GM19438 (cell line): ENCODE measurements at regions not wholly inside any gene's neighbourhood (a gene's known extent, or its start where the extent isn't known, plus 50 kb on each side); places are given as distances from the start of the nearest gene placed in this dataset.
"Not testable (repeated sequence)": the region's sequence is repeated elsewhere in the genome, so short reads cannot be mapped to it uniquely, and the experiment has no call there.

Source experiments
- ATAC-seq: cut with Tn5 transposase; IDR thresholded peaks from one replicate; pipeline ENCODE4 v1.9.1; 2021; ENCODE audit warnings: low read depth; ENCODE audit not compliant: unreplicated experiment

DNA sequence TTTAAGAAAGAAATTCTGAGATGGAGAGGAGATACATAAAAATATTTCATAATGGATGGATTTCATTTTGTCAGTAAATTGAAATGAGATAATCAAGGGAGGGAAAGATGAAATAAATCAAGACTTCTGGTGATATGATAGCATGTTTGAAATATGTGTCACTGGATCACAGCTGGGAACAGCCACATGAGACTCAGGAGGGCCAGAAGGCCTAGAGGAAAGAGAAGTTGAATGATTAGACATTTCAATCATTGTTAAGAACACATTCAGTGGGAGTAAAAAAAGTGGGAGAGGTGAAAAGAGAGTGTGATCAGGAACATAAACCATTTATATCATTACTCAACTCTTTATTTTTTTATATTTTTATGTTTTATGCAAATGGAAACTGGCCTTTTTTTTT lies 933.4 kb downstream of the KCNJ2 start:
- ATAC-seq: no peak

GRCh38 chr17:71104225-71104624 lies 934.9 kb downstream of the KCNJ2 start:
- ATAC-seq: no peak

DNA sequence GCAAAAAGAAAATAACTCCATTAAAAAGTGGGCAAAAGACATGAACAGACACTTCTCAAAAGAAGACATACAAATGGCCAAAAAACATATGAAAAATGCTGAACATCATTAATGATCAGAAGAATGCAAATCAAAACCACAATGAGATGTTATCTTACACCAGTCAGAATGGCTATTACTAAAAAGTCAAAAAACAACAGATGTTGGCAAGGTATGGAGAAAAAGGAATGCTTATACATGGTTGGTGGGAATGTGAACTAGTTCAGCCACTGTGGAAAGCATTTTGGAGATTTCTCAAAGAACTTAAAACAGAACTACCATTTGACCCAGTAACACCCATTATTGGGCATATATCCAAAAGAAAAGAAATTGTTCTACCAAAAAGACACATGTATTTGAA lies 936.7 kb downstream of the KCNJ2 start:
- ATAC-seq: not testable (repeated sequence)

DNA sequence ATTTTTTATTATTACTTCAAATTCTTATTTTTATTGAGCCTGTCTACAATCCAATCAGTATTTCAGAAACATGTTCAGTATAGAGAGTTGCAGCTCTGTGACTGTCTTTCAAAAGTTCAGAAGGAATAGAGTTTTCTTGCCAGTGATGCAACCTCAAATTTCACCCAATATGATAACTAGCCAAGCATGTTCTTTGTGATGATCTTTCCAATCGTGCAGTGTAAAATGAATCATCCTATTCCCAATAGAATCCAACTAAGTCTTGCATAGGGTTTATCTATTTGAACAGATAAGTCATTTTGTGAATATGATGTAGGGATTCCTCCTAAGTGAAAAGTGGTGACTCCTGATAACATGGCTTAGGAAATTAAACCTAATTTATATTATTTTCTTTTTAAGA lies 937.8 kb downstream of the KCNJ2 start:
- no peak for ATAC-seq

- ATAC-seq: no peak
Measured at GRCh38 chr17:71109697-71110096, 940.4 kb downstream of the KCNJ2 start.

DNA sequence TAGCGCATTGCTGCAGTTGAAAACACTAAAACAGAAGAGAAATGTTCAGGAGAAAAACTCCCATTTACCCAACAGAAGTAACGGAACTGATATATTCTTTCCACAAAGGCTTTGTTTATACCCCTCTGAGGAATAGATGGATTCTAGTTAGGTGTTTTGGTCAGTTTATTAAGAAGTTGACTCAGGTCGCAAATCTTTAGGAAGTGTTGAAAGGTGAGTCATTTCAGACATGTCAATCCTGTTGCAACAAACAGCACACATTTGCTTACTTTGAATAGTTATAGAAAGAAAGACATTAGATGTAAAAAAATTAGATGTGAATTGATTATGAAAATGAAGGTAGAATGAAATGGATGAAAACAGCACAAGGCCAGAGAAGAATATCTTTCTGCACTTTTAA lies 941.0 kb downstream of the KCNJ2 start:
- ATAC-seq: no peak

GRCh38 chr17:71111460-71111859 lies 942.1 kb downstream of the KCNJ2 start:
- no peak for ATAC-seq

DNA sequence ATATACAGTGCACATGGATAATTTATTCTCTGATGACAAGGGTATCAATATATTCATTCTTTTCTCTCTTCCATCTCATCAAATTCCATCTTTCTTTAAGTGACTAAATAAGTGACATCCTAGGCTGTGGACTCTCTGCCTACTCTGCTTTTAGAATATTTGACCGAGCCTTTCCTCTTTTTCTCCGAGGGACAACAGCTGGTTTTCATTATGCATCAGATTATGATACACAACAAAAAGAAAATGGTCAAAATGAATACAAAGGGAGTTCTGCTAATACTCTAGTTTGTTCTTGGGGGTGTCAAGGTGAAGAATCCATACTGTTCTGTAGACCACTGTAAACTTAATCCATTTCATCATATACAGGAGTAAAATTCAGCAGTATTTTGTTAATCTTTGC lies 942.6 kb downstream of the KCNJ2 start:
- no peak for ATAC-seq

GRCh38 chr17:71113347-71113746 lies 944.0 kb downstream of the KCNJ2 start:
- no peak for ATAC-seq

- ATAC-seq: no peak
Measured at GRCh38 chr17:71114911-71115668, 945.8 kb downstream of the KCNJ2 start.

DNA sequence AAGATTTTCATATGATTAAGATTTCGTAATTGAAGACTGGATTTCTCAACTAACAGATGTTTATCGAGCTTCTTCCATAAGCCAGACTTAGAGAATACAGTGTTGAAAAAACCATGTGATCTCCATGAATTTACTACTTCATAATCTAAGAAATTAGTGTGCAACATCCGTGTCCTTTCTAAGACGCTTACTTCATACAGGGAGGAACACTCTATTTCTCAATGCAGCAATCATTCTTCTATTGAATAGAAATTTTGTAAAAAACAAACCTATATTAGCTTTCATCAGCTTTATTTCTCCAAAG lies 946.3 kb downstream of the KCNJ2 start:
- no peak for ATAC-seq

- no peak for ATAC-seq
Measured at GRCh38 chr17:71117466-71117865, 948.1 kb downstream of the KCNJ2 start.

DNA sequence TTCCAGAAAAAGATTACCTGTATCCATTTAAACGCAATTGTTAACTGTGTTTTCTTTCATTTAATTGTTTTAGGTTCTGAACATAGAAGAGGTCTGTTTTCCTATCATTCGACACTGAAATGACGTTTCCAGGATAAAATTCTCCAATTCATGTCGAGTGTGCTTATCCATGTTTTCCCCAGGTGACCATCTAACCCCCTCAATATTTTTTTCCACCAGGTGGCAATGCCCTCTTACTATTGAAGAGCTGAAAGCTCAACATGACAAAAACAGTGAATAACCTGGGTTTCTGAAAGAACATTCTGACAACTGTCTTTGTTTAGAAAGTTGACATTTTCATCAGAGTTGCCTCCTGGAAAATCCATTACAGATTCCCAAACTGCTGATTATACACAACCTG lies 948.7 kb downstream of the KCNJ2 start:
- no peak for ATAC-seq

DNA sequence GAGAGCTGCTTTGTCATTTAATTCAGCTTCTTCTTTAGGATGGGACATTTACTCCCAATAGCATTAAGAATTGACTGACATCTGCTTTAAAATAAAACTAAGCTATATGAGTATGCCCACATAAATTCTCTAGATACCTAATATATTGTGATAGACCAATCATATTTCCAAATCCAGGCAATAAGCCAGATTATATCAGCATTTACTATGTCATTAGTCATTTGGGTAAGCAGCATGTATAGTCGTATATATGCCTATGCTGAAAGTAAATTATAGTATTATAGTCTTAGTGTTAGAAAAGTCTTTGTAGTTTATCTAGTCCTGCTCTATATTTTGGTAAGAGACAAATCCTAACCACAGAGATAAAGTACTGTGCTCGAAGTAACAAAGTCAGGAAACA lies 958.1 kb downstream of the KCNJ2 start:
- ATAC-seq: no peak

DNA sequence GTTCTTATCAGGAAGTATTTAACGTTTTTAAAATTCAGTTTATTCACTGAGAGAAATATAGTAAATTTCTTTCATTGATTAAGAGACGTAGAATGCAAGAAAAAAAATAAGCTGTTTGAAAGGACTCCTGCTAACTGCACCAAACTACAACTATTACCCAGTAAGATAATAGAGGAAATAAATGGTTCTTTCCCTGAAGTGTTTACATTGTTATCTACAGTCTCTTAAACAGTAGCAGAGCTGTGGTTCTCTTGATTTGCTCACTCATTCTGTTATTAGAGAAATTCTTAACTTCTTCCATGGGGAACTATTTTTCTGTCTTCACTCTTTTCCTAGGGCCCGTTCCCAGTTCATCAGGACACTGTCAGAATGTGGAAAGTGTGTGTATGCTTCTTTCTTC lies 973.0 kb downstream of the KCNJ2 start:
- no peak for ATAC-seq

GRCh38 chr17:71145486-71145885 lies 975.3 kb upstream of the SOX9 start:
- no peak for ATAC-seq

- no peak for ATAC-seq
Measured at GRCh38 chr17:71147906-71148305, 972.9 kb upstream of the SOX9 start.

DNA sequence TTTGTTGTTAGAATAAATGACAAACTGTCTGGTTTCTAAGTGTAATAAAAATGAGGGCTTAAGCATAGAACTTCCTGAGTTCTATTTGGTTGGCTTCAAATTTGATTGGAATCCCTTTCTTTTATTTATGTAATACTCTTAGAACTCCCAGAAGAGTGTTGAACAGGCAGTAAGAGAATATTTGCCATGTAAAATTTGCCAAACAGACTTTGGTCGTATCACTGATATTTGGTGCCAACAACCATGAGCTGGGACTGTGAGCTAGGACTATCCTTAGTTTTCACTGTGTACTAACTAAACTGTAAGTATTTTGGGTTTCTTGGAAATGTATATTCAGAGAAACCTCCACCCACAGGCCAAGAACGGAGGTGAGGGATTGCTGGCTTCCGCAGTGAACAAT lies 971.2 kb upstream of the SOX9 start:
- ATAC-seq: no peak

GRCh38 chr17:71157297-71157696 lies 963.5 kb upstream of the SOX9 start:
- ATAC-seq: no peak

DNA sequence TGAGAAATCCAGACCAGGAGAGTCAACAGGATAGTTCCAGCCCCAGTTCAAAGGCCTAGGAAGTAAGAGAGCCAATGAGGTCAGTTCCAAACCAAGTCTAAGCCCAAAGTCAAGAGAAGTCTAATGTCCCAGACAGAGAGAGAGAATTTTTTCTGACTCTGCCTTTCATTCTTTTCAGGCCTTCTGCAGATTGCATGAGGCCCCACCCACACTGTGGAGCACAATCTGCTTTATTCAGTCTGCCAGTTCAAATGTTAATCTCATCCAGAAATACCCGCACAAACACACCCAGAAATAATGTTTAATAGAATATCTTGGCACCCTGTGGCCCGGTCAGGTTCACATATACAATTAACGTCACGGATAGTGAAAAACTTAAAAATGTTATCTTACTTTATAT lies 962.4 kb upstream of the SOX9 start:
- no peak for ATAC-seq

GRCh38 chr17:71163121-71163812 lies 957.6 kb upstream of the SOX9 start:
- no peak for ATAC-seq

DNA sequence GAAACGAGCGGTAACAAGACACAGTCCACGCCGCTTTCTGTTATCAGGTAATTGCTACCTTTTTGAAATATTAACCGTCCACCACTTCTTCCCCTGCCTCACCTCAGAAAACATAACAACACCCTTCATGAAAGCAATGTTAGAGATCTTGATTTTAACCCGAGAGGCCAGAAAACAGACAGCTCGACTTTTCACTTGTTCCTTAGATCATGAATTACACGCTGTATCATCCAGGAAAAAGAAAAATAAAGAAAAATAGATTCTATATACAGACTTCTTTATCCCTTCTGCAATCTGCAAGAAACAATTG lies 957.1 kb upstream of the SOX9 start:
- no peak for ATAC-seq

GRCh38 chr17:71164561-71164960 lies 956.3 kb upstream of the SOX9 start:
- ATAC-seq: no peak
